CD4-positive, alpha-beta T cell treated with Interleukin-21 for 1 hour (primary cell): ENCODE measurements at regions not wholly inside any gene's neighbourhood (a gene's known extent, or its start where the extent isn't known, plus 50 kb on each side); places are given as distances from the start of the nearest gene placed in this dataset.

Experiments
- DNase-seq: peaks from one replicate; pipeline ENCODE4 v3.0.0-alpha.2; 2020

DNA sequence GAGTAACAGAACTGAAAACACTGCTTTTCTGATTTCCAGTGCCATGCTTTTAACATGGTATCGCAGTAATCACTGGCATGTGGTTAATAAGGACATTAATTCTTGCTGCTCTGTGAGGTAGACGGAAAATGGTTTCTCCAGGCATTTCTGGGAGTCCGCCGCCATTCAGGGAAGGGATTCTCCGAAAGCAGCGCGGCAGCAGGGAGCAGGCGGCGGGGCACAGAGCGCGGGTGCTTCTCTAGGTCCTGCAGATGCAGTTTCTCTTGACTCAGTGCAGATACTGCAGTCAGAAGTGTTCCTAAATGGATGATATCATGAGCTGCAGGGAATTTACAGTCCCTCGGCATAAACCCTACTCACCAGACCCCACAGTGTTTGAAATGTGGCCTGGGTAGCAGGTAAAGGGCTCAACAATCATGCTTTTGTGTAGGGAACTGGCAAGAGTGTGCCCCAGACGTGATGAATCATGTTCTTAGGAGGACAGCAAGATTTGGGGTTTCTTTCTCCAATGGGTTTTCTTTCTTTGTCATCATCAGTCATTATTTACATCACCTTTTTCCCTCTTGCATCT lies 338.6 kb upstream of the ARGLU1 start:
- no peak for DNase-seq

DNA sequence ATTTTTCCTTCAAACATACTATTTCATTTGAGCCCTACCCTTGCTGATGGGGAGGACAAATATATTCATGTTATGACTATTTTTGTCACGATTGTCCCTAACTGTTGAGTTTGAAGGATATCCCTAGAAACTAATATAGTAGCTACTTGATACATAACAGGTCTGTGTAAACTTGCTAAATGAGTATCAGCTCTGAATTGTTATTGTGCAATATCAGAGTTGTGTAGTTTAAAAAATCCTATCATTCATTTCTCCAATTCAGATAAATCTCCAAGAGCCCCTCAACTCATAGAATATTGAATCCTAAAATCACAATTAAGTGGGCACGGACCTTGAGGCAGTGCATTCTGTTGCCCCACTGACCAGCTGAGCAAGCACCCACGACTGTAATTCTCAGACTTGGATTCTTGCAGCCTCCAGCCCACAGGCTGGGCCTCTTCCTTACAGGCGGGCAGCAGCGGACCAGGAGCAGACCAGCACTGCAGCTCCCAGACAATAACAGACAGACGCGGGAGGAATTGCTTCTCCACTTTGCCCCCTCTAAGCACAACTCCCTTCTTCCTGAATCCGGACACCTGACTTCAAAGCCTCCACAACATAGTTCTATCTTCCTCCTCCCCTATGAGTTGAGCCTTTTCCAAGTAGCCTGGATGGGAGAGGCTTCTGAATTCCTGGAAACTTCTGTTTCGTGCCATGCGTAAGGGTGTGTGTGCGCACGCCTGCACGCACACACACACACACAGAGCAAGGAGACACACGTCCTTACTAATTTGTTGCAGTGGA lies 337.6 kb upstream of the ARGLU1 start:
- DNase-seq: no peak

DNA sequence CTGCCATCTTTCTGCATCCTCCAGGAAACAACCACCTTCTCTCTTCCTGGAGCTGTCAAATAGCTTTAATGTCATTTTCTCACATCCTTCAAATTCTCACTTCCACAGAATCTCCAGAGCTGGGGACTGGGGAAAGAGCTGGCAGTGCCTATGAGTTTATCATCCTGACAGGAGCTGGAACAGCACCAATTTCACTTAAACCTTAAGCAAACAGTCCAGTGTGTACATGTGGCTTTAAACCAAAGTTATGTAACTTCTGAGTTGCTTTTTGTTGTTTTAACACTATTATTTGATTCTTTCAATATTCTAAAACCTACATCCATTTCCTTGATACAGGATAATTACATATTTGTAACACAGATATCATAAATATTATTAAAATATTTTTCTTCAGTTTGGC lies 331.5 kb upstream of the ARGLU1 start:
- no peak for DNase-seq

DNA sequence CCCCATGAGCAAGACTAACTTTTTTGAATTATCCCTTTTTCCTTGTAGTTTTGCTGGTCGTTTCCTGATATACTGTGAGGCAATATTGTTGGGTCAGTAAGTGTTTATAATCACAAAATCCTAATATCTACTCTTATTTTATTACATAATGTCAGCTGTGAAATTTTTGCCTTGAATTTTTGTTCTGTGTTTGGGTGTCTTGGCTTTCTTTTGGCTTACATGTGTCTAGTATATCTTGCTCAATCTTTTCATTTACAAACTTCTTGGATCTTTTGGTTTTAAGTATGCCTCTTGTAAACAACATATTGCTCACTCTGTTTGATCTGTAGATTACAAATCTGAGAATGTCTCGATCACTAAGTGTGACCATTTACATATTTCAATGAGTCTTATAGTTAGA lies 330.3 kb upstream of the ARGLU1 start:
- no peak for DNase-seq

DNA sequence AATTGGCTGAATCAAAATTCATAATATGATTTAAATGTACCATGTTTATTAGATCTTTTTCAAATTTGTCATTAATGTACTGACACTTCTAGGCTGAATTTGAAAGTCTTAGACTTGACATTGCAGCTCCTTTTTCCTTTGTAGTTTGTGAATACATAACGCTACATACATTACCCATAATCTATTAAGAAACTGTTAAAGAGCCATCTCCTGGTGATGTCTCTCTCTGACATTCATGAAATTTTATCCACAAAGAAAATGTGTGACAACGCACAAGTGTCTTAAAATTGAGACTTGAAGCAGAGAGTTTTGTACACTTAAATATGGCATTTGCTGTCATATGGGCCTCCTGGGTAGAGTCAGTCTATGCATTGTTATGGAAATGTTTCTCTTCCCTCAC lies 320.2 kb upstream of the ARGLU1 start:
- DNase-seq: no peak

DNA sequence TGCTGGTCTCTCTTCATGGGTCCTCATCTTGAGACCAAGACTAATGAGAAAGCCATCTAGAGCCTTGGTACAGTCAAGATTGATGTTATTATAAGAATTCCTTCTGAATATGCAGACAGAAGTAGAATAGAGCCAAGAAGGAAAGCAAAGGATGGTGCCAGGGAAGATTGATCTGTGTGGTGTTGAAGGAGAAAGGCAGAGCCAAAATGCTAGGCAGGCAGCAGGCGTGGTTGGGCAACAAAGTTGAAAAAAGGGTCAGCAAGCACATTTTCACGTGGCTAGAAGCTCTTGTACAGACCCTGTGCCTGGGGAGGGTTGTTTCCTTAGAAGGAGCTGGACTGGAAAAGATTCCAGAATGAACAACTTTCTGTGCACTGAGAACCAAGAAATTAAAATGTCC lies 319.7 kb upstream of the ARGLU1 start:
- DNase-seq: no peak

DNA sequence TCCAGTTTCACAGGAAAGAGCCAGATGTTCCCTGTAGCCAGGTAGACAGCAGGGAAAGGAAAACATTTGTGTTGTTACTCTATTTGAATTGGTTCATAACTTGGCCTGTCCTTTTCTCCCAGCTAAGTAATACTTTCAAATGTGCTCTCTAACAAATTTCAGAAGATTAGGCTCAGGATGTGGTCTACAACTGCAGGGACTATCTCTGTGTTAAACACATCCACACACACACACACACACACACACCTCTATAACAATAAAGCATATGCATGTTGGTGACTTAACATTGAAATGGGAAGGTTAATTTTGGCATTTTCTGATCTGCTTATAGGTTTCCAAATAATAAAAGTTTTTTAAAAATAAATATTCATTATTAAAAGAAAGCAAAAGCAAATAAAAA lies 316.0 kb upstream of the ARGLU1 start:
- DNase-seq: no peak

DNA sequence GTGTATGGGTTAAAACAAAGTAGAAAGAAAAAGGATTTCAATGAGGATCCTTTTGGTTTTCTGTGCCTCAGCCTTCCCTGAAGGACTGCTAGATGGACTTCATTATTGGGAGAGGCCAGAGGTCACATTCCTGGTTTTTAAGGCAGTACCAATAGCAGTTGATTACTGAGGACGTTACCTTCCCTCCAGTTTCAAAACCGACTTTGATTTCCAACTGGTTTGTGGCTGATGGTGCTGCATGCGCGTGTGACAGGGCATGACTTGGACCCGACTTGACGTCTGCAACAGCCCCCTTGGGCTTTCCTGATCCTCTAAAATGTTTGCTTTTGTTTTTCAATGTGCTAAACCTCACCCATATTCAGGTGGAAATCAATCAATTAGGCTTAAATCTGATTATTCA lies 314.3 kb upstream of the ARGLU1 start:
- DNase-seq: no peak

DNA sequence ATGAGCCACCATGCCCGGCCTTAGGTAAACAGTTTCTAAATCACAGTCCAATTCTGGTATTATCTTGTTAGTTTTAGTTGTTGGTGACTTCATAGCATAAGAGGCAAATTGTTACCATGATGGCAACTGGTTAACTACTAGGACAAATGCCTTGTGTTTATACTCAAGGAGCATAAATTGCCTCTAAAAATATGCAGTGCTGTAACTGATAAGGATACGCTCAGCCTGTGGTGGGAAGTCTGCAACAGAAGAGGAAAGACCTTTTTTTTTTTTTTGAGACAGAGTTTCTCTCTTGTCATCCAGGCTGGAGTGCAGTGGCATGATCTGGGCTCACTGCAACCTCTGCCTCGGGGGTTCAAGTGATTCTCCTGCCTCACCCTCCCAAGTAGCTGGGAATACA lies 311.9 kb upstream of the ARGLU1 start:
- no peak for DNase-seq

DNA sequence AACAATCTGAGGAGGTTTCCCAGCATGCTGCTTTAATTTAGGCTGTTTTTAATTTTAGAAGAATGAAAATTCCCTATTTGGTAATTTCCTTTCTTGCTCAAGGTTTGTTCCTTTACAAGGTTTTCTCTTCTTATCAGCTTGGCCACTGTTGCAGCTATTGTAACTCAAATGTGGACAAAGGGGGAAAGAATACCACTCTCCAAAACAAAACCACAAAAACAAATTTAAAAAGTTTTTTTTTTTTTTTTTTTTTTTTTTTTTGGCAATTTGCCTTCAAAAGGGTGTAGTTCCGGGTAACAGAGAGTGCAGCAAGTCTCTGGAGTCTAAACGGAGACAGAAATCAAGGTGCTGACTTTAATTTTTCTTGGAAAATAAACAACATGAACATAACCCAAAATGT lies 306.4 kb upstream of the ARGLU1 start:
- no peak for DNase-seq

DNA sequence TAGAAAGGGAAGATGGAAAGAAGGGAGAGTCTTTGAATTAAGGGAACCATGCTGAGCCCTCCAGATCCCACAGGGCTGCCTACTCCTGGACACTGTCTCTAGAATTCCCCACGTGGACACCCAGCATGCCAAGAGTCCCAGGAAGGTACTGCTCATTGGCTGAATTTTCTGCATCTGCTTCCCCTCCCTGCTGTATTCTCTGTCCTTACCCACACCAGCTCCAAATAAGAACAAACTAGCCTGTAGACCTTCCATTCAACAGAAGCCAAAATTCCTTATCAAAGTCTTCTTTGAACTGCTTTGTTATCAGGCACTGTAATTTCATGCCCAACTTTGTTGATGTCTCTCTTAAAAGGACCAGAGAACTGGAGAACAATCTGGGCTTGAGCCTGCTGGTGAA lies 305.9 kb upstream of the ARGLU1 start:
- DNase-seq: no peak

DNA sequence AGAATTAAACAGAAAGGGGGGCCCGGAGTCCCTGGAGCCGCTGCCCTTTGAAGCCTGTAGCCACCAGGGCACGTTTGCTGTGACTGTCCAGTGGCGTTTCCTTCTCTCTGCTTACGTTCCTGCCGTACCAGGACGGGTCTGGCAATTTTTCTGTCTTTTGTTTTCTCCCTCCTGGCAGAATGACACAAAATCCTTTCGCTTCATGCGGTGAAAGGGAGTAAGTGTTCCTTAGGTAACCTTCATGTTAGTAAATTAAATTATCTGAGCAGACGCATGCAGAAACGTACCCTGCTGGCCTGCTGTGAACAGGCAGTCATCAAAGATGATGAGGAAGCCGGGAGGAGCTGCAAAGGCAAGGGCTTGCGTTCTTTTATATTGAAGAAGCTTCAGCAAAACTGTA lies 299.3 kb upstream of the ARGLU1 start:
- DNase-seq: no peak

DNA sequence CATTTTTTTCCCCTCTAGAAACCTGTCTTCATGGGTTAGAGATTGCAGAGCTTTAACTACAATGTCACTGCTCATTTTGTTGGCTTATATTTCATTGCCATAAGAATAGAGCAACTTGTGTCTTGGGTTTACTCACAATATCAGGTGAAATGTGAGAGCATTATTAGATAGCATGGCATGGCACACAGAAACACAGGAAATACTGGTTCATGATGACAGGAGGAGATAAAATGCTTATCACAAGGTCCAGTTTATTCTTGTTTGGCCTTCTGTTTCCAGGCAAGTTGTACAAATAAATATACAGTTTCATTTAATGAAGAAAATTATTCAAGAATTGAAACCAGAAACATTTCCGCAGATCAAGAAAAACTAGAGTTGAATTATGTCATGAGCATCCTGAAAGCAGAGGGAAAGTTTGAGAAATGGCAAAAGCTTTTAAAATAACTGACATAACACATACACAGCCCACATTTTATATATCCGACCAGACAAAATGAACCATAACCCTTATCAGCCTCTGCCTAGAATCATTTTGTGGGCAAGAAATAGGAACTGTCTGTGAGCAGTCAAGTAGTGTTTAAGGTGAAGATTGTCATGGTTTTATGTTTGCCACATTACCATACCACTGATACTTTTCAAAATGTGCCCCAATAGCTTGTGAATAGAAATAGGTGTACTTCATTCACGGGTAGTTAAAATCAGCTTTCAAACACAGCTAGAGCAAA lies 297.9 kb upstream of the ARGLU1 start:
- no peak for DNase-seq

DNA sequence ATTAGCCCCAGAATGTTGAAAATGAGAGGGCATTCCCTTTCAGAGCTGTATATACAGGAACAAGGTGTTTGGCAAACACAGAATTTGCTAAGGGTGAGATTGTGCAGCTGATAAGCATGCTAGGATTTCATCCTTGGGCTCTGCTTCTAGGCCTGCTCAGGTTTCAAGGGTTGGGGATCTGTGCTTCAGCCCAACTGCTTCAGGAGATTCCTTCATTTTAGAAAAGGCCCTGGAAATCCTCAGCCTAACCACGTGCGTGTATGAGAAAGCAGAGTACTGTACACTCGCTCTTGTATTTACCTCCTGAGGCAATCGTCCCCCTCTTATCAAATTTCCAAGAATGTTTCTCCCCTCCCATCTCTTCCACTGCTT lies 291.6 kb upstream of the ARGLU1 start:
- DNase-seq: no peak

DNA sequence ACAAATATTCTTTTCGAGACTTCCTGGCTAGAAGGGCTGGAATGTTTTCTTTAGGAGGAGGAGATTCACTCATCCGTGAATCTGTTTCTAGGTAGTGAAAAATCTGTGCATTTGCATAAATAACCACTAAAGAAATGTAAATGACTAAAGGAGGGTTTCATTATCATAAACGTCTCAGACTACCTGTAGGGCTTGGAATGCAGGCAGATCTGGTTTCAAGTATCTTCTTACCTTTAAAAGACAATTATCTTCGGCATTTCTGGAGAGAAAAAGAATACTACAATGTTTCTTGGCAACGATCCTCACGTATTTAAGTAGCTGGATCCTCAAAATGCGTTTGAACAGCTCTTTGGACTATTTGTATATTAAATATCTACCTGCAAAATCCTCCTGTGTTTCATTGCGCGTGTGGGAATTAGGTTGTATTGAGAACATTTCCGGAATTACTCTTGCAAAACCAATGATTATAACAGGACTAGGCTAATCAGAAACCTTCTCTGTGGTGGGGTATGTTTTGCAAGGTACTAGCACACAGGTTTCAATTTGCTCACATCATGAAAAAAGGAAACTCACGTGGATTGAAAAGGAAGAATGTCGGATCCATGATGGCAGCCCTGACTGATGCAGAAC lies 291.1 kb upstream of the ARGLU1 start:
- DNase-seq: no peak

DNA sequence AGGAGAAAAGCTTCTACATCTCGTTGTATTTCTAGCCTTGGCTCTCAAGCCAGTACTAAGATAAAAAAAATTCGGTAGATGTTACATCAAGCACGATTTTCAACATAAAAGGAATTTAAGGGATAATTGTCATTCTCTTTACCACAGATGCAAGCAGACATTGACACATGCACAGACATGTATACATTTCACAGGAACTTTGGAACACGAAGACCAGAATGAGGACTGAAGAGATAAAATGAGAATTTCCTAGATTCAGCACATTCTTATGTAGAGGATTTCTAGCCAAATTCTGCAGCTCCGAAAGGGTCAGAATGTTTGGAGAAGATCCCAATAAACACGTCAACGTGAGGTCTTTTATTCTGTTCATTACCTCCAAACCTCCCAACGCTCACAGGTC lies 284.5 kb upstream of the ARGLU1 start:
- DNase-seq: no peak

DNA sequence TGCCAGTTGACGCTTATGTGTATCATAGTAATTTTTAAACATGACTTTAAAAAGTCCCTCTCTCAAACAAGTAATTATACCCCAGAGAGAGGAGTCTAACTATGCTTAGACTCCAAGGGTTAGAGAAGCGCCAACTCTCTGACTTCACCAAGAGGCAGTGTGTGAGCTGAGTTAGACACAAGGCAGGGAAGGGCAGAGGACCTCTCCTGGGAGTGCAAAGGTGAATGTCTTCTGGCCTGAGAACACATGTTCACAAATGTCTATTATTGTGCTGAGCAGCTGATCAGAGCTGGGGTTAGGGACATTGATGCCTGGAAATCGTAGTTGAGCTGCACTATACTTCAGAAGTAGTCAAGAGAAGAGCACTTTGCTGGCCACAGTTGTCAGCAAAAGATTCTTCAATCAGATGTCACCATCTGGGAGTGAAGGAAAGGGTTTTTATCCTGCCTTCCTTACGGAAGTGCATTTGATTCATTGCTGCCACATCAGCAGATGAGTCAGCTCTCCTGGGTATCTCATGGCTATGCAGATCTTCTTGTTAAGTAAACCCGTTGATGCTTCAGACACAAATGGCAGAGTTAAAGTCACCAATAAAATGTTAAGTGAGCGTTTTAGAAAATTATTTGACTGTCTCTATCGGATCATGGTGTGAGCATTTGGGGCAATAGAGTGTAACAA lies 283.2 kb upstream of the ARGLU1 start:
- DNase-seq: no peak

DNA sequence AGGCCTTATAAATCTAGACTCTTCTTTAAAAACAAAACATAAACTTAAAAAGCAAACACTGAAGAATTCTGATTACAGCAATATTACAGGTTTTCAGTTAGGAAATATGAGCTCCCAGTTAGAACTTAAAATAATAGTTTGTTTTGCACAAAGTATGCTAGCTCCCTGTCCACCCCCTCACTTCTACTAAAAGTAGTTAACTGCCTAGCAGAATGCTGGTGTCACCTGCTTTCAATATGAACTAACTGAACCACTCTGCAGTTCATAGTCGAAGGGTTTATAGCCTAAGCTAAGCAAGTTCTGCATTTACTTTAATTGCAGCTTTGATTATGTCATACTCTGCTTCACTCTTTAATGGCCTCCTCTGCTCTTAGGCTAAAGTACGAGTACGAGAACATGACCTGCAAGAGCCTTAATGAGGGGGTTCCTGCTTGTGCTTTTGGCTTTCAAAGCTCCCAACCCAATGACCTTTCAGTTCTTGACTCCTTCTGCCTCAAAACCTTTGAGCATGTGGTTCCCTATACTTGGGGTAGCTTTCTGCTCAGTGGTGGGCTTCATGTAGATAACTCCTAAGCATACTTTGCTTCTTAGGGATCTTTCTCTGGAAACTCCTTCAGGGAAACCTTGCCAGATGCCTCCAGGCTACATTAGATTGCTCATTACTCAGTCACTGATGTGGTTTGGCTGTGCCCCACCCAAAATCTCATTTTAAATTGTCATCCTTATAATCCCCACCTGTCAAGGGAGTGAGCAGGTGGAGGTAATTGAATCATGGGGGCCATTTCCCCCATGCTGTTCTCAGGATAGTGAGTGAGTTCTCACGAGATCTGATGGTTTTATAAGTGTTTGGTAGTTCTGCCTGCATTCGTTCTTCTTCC lies 278.9 kb upstream of the ARGLU1 start:
- no peak for DNase-seq

DNA sequence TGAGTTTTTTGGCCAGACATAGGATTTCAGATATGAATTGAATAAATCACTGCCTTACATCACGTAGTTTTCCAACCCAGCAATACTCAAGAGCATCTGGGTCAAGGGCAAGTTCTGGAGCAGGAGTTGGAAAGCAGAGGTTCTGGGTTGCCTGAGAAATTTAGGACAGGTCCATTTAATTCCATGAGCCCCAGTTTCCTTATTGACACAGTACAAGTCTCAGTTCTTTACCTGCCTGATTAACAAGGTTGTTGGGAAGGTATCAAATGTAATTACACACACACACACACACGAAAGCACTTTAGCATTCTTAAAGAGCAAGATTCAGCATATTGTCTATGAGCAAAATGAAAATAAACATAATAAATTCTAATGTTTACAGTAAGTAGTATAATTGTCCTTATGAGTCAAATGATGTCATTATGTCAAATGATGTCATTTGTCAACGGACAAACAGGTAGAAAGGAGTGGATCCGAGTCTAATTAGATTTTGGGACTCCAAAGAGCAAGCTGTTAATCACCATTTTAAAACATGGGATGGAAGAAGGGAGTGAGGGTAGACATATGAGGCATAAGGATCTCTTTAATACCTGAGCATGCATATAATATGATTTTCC lies 268.4 kb upstream of the ARGLU1 start:
- no peak for DNase-seq

DNA sequence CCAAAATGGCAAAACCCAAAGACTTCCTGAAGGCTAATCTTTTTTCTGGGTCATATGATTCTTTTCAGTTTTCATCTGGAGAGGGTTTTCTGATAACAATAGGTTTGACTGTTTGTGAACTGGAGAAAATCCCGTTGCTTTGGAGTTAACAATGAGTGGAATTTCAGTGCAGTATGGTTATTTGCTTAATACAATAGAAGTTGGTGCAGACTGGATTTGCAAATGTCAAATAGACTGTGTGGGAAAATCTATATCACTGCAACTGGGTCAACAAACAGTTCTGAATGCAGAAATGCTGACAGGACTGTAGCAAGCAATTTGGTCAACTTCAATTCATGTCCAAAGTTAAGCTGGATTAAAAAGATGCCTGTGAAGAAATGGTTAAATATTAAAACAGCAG lies 267.5 kb upstream of the ARGLU1 start:
- DNase-seq: no peak

DNA sequence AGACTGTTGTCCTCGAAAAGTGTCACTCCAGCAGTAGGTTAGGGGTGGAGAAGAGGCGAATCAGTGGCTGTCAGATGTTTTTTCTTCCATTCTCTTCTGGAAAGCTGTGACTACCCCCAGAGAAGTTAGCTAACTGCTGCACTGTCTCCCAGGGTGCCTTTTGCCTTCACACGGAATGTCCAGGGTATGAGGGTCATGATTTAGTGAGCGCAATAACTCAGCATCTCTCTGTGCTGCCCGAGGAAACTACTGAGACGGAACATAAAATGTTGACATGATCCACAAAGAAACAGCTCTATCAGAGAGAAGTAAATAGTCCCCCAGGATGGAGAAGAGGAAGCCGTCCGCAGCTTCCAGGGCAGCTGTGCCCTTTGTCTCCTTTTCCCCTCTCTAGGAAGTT lies 254.0 kb upstream of the ARGLU1 start:
- no peak for DNase-seq
